ENCODE measurements at regions not wholly inside any gene's neighbourhood (a gene's known extent, or its start where the extent isn't known, plus 50 kb on each side); places are given as distances from the start of the nearest gene placed in this dataset.

- H3K9me2 ChIP-seq (ENCODE audit: insufficient read depth, low read length), result no peaks in the 10 kb centered on the region
- no peaks in the 10 kb centered on the region for H3K36me3 ChIP-seq (ENCODE audit: insufficient read depth, low read length)
- H2AFZ ChIP-seq (ENCODE audit: low read depth, low read length), result no peak overlapping the region
- H3K27me3 ChIP-seq (ENCODE audit: insufficient read depth, low read depth, low read length), result no peaks in the 10 kb centered on the region
- TF ChIP-seq, protein P1, sequence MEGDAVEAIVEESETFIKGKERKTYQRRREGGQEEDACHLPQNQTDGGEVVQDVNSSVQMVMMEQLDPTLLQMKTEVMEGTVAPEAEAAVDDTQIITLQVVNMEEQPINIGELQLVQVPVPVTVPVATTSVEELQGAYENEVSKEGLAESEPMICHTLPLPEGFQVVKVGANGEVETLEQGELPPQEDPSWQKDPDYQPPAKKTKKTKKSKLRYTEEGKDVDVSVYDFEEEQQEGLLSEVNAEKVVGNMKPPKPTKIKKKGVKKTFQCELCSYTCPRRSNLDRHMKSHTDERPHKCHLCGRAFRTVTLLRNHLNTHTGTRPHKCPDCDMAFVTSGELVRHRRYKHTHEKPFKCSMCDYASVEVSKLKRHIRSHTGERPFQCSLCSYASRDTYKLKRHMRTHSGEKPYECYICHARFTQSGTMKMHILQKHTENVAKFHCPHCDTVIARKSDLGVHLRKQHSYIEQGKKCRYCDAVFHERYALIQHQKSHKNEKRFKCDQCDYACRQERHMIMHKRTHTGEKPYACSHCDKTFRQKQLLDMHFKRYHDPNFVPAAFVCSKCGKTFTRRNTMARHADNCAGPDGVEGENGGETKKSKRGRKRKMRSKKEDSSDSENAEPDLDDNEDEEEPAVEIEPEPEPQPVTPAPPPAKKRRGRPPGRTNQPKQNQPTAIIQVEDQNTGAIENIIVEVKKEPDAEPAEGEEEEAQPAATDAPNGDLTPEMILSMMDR (IDR thresholded peaks at IDR 0.05; ENCODE audit: poor library complexity, severe bottlenecking), result no peak
- no peak for TF ChIP-seq SMC3 (conservative IDR thresholded peaks at IDR 0.05; ENCODE audit: poor library complexity)
- TF ChIP-seq MXI1 (conservative IDR thresholded peaks at IDR 0.05; ENCODE audit: poor library complexity, severe bottlenecking), result no peak
- H3K4me3 ChIP-seq (ENCODE audit: low read length), result no peak overlapping the region
- H3K4me2 ChIP-seq (ENCODE audit: low read length), result no peak overlapping the region
- no peak overlapping the region for H3K27ac ChIP-seq (ENCODE audit: low read length)
- no peak overlapping the region for H3K9ac ChIP-seq (ENCODE audit: low read length)
- H3K9me3 ChIP-seq (ENCODE audit: low read length), result no peaks in the 10 kb centered on the region
- H3K79me2 ChIP-seq (replicated peaks; ENCODE audit: insufficient read depth, low read length), result no peaks in the 10 kb centered on the region
- H3F3A ChIP-seq (ENCODE audit: insufficient read depth, low read length, poor library complexity, severe bottlenecking), result no peaks in the 10 kb centered on the region
- H4K20me1 ChIP-seq (ENCODE audit: insufficient read depth), result no peaks in the 10 kb centered on the region
Observed at GRCh38 chr12:38587594-38587993, 271.0 kb downstream of the ALG10B start.

GRCh38 chr12:38588624-38589305 lies 272.2 kb downstream of the ALG10B start:
- no peaks in the 10 kb centered on the region for H3K27me3 ChIP-seq (ENCODE audit: insufficient read depth, low read depth, low read length)
- no peaks in the 10 kb centered on the region for H3K36me3 ChIP-seq (ENCODE audit: insufficient read depth, low read length)
- H3K9me2 ChIP-seq (ENCODE audit: insufficient read depth, low read length), result no peaks in the 10 kb centered on the region
- no peak overlapping the region for H2AFZ ChIP-seq (ENCODE audit: low read depth, low read length)
- TF ChIP-seq EZH2 (IDR thresholded peaks at IDR 0.05; ENCODE audit: borderline replicate concordance, insufficient read depth, low read length, poor library complexity, severe bottlenecking) (no peak), RAD21 (conservative IDR thresholded peaks at IDR 0.05) (no peak), REST (IDR thresholded peaks at IDR 0.05; ENCODE audit: borderline replicate concordance) (no peak), TAF1 (IDR thresholded peaks at IDR 0.05; ENCODE audit: low read depth) (no peak), MXI1 (conservative IDR thresholded peaks at IDR 0.05; ENCODE audit: poor library complexity, severe bottlenecking) (no peak), SMC3 (conservative IDR thresholded peaks at IDR 0.05; ENCODE audit: poor library complexity) (no peak), EP300 (conservative IDR thresholded peaks at IDR 0.05; ENCODE audit: poor library complexity, severe bottlenecking) (no peak), POLR2AphosphoS5 (IDR thresholded peaks at IDR 0.05) (no peak)
- TF ChIP-seq, protein P1 (IDR thresholded peaks at IDR 0.05; ENCODE audit: poor library complexity, severe bottlenecking), result no peak
- H3K4me3 ChIP-seq (ENCODE audit: low read length), result no peak overlapping the region
- H3K9me3 ChIP-seq (ENCODE audit: low read length), result no peaks in the 10 kb centered on the region
- no peak overlapping the region for H3K27ac ChIP-seq (ENCODE audit: low read length)
- H3K79me2 ChIP-seq (replicated peaks; ENCODE audit: insufficient read depth, low read length), result no peaks in the 10 kb centered on the region
- H4K20me1 ChIP-seq (ENCODE audit: insufficient read depth), result no peaks in the 10 kb centered on the region
- no peak overlapping the region for H3K9ac ChIP-seq (ENCODE audit: low read length)
- H3F3A ChIP-seq (ENCODE audit: insufficient read depth, low read length, poor library complexity, severe bottlenecking), result no peaks in the 10 kb centered on the region
- no peak overlapping the region for H3K4me2 ChIP-seq (ENCODE audit: low read length)

Measured in neural cell (in vitro differentiated cells).